ENCODE measurements at regions not wholly inside any gene's neighbourhood (a gene's known extent, or its start where the extent isn't known, plus 50 kb on each side); places are given as distances from the start of the nearest gene placed in this dataset.

GRCh38 chr16:22683730-22684573 is 130.0 kb upstream of the HS3ST2 start:
- TF ChIP-seq POLR2A (IDR thresholded peaks at IDR 0.05): no peak
- no peak for TF ChIP-seq CTCF (IDR thresholded peaks at IDR 0.05)
